GM12878 (cell line): ENCODE measurements at regions not wholly inside any gene's neighbourhood (a gene's known extent, or its start where the extent isn't known, plus 50 kb on each side); places are given as distances from the start of the nearest gene placed in this dataset.

Experiments used
- ATAC-seq: fragments of 200-7000 bp; cut with Tn5 transposase; 3 replicates; pipeline ENCODE4 v1.9.1; 2020; ENCODE audit warnings: mild to moderate bottlenecking, moderate library complexity
- BruUV-seq: library from RNA; stranded (reverse); fragments of 400-500 nt; replicated peaks from 2 replicates; lab custom pipeline; 2021; lab: Mats Ljungman, UMichigan
- CTCF ChIA-PET: fragments of 300-600 bp; sonication (Branson Sonifier 250); formaldehyde crosslinking; extraction: SDS; loops from one replicate; lab custom pipeline; 2021; ENCODE audit warnings: inconsistent platforms; lab: Yijun Ruan, JAX
- POLR2A ChIA-PET: fragments of 350-600 bp; formaldehyde crosslinking; extraction: SDS; loops from one replicate; lab custom pipeline; 2021; ENCODE audit warnings: inconsistent platforms; lab: Charles Lee
- RAD21 ChIA-PET: fragments of 300-600 bp; sonication (Branson Sonifier 250); formaldehyde crosslinking; loops from one replicate; lab custom pipeline; 2023; ENCODE audit warnings: antibody characterized with exemption; ENCODE audit not compliant: unreplicated experiment; lab: Charles Lee
- SMC1A ChIA-PET: fragments of 300-600 bp; sonication (Branson Sonifier 250); formaldehyde crosslinking; loops from one replicate; lab custom pipeline; 2023; ENCODE audit not compliant: unreplicated experiment, uncharacterized antibody; lab: Charles Lee
- DNase-seq: peaks from one replicate; pipeline ENCODE4 v3.0.0-alpha.2; 2011; ENCODE audit warnings: low read depth, low spot score
- FAIRE-seq: peaks from 3 replicates; lab custom pipeline; 2011; peaks lifted over from hg19 to GRCh38; lab: Jason Lieb, UNC
- H2AFZ ChIP-seq: 2 replicates; pipeline ENCODE4 v1.6.0; 2011; ENCODE audit warnings: low read depth, low read length, control low read depth; ENCODE audit not compliant: control insufficient read depth
- H3K27ac ChIP-seq: 2 replicates; pipeline ENCODE4 v1.5.1; 2011; ENCODE audit warnings: control low read depth; ENCODE audit not compliant: control insufficient read depth, insufficient read depth
- H3K27me3 ChIP-seq, 2 experiments: replicated peaks in 1 of 2; 2 replicates each; pipeline versions ENCODE4 v1.6.0 to v1.6.1; 2011; ENCODE audit warnings: low read length in 1 of 2; ENCODE audit not compliant: control insufficient read depth in 2 of 2, insufficient read depth in 2 of 2
- H3K36me3 ChIP-seq, 2 experiments: 2 replicates each; pipeline ENCODE4 v1.5.1; 2011; ENCODE audit warnings: low read length in 1 of 2; ENCODE audit not compliant: control insufficient read depth in 2 of 2, insufficient read depth in 2 of 2
- H3K4me1 ChIP-seq: 2 replicates; pipeline ENCODE4 v1.6.1; 2011; ENCODE audit warnings: mild to moderate bottlenecking, low read length, moderate library complexity, mixed read lengths; ENCODE audit not compliant: control insufficient read depth, insufficient read depth
- H3K4me2 ChIP-seq: 2 replicates; pipeline ENCODE4 v1.6.0; 2011; ENCODE audit warnings: control low read depth; ENCODE audit not compliant: control insufficient read depth, insufficient read depth
- H3K4me3 ChIP-seq: fragments of 200-600 bp; sonication (generic); 2 replicates; pipeline ENCODE4 v1.5.1; 2016
- H3K79me2 ChIP-seq: 2 replicates; pipeline ENCODE4 v1.6.0; 2011; ENCODE audit warnings: low read length; ENCODE audit not compliant: control insufficient read depth, insufficient read depth
- H3K9ac ChIP-seq: 2 replicates; pipeline ENCODE4 v1.8.0; 2011; ENCODE audit warnings: low read length, control low read depth, mixed read lengths; ENCODE audit not compliant: control insufficient read depth, insufficient read depth
- H3K9me3 ChIP-seq: replicated peaks from 3 replicates; pipeline ENCODE4 v1.5.1; 2011; ENCODE audit warnings: mild to moderate bottlenecking, low read length; ENCODE audit not compliant: control insufficient read depth, insufficient read depth
- H4K20me1 ChIP-seq: 2 replicates; pipeline ENCODE4 v1.6.0; 2011; ENCODE audit not compliant: control insufficient read depth, insufficient read depth
- CEBPB ChIP-seq, 2 experiments: fragments of 150-350 bp in 1 of 2; IDR thresholded peaks; 2 replicates each; pipeline ENCODE4 v1.6.1; 2012 to 2014; ENCODE audit warnings: low read depth in 2 of 2, low read length in 2 of 2, borderline replicate concordance in 1 of 2, inconsistent platforms in 1 of 2
- CUX1 ChIP-seq: IDR thresholded peaks from 2 replicates; pipeline ENCODE4 v1.6.1; 2012; ENCODE audit warnings: improper control_type of control experiment, low read depth, low read length; ENCODE audit not compliant: insufficient replicate concordance
- JUNB ChIP-seq: IDR thresholded peaks from 2 replicates; pipeline ENCODE4 v1.6.1; 2016; ENCODE audit warnings: antibody characterized with exemption, mild to moderate bottlenecking
- NFIC ChIP-seq: IDR thresholded peaks from 2 replicates; pipeline ENCODE4 v1.6.1; 2012; ENCODE audit warnings: low read depth, mild to moderate bottlenecking, inconsistent platforms, low read length, moderate library complexity
- NR2C1 ChIP-seq: fragments of 450-650 bp; IDR thresholded peaks from 2 replicates; pipeline ENCODE4 v1.6.1; 2017; ENCODE audit warnings: antibody characterized with exemption, mild to moderate bottlenecking, moderate library complexity
- RAD51 ChIP-seq: fragments of 450-650 bp; IDR thresholded peaks from 2 replicates; pipeline ENCODE4 v1.6.1; 2016; ENCODE audit warnings: moderate library complexity, mild to moderate bottlenecking, inconsistent platforms
- RBBP5 ChIP-seq: fragments of 200-600 bp; sonication (generic); conservative IDR thresholded peaks from 2 replicates; pipeline ENCODE4 v1.6.1; 2016
- SMARCA5 ChIP-seq: fragments of 450-650 bp; IDR thresholded peaks from 2 replicates; pipeline ENCODE4 v1.6.1; 2017; ENCODE audit warnings: mild to moderate bottlenecking
- SRF ChIP-seq, 2 experiments: IDR thresholded peaks; 2 replicates each; pipeline ENCODE4 v1.6.1; 2011; ENCODE audit warnings: low read depth in 2 of 2, low read length in 2 of 2, mild to moderate bottlenecking in 1 of 2, moderate library complexity in 1 of 2
- TCF12 ChIP-seq: IDR thresholded peaks from 2 replicates; pipeline ENCODE4 v1.6.1; 2011; ENCODE audit warnings: low read depth, mild to moderate bottlenecking, low read length
- YY1 ChIP-seq: IDR thresholded peaks from 2 replicates; pipeline ENCODE4 v1.6.1; 2011; ENCODE audit warnings: low read depth, mild to moderate bottlenecking, low read length
- ZBTB4 ChIP-seq: fragments of 450-650 bp; formaldehyde crosslinking; IDR thresholded peaks from 2 replicates; pipeline ENCODE4 v1.4.0; 2022; ENCODE audit warnings: mild to moderate bottlenecking, moderate library complexity
- ZBTB40 ChIP-seq: fragments of 450-650 bp; IDR thresholded peaks from 2 replicates; pipeline ENCODE4 v1.6.1; 2016; ENCODE audit warnings: mild to moderate bottlenecking, moderate library complexity, borderline replicate concordance
- in situ Hi-C: fragments of 300-500 bp; cut with MboI; formaldehyde crosslinking; loops from 9 replicates; pipeline ENCODE4 v1.14.3; 2018; ENCODE audit warnings: mixed read lengths
- intact Hi-C: fragments of 100-400 bp; cut with micrococcal nuclease; formaldehyde crosslinking; loops from one replicate; pipeline ENCODE4 v1.14.2; 2022; ENCODE audit not compliant: unreplicated experiment

- TF ChIP-seq SMARCA5, result no peak
- no peak for TF ChIP-seq CUX1
- no peak for TF ChIP-seq YY1
- TF ChIP-seq ZBTB40, result no peak
- TF ChIP-seq TCF12, result no peak
- no peak for TF ChIP-seq CEBPB (IDR thresholded peaks at IDR 0.05; ENCODE audit: borderline replicate concordance in 1 of 2, low read depth in 2 of 2, low read length in 2 of 2)
- no peak for TF ChIP-seq RBBP5
- TF ChIP-seq RAD51, result no peak
- TF ChIP-seq SRF (IDR thresholded peaks at IDR 0.05; ENCODE audit: low read depth in 2 of 2, low read length in 2 of 2), result no peak
- TF ChIP-seq JUNB, result no peak
- TF ChIP-seq NFIC, result no peak
- TF ChIP-seq ZBTB4, result no peak
- TF ChIP-seq NR2C1, result no peak
- TF ChIP-seq, all 136 proteins: peak for 0
- Histone ChIP-seq H3K4me2 (no peak overlapping the region), H3K36me3 (no peaks in the 10 kb centered on the region), H3K27ac (no peak overlapping the region), H3K79me2 (no peaks in the 10 kb centered on the region), H3K9me3 (no peaks in the 10 kb centered on the region), H4K20me1 (no peaks in the 10 kb centered on the region), H3K4me3 (no peak overlapping the region), H3K9ac (no peak overlapping the region), H3K4me1 (no peaks in the 10 kb centered on the region), H3K27me3 (peaks cover 0 to 10% of the 10 kb centered on the region in 2 experiments; a peak in 3 of 4 replicates), H2AFZ (no peak overlapping the region)
- ATAC-seq (no peak), DNase-seq (no peak), FAIRE-seq (no peak)
- ChIA-PET RAD21 (no interaction called here), CTCF (interaction anchor here (1.3 kb wide), 1 partner anchor 9 kb away, joined by 8 read pairs; no protein-coding TSS in a partner anchor), SMC1A (no interaction called here), POLR2A (interaction anchor here (0.5 kb wide), 2 partner anchors 257 to 296 kb away, joined by 3 to 4 read pairs; no protein-coding TSS in a partner anchor)
- no TSS peak for BruUV-seq
- in situ Hi-C loops, result no loop called here
- intact Hi-C loops, result no loop called here
Observed at GRCh38 chr2:143942486-143942885, 577.4 kb downstream of the ZEB2 start.
